GM19239 (cell line): ENCODE measurements at regions not wholly inside any gene's neighbourhood (a gene's known extent, or its start where the extent isn't known, plus 50 kb on each side); places are given as distances from the start of the nearest gene placed in this dataset.

Source experiments
- DNase-seq: peaks from one replicate; pipeline ENCODE4 v3.0.0; 2011; ENCODE audit warnings: low spot score; ENCODE audit not compliant: insufficient read length
- FAIRE-seq: peaks from 2 replicates; lab custom pipeline; 2011; peaks lifted over from hg19 to GRCh38; lab: Jason Lieb, UNC

GRCh38 chr13:104014803-104015645 lies 948.8 kb upstream of the SLC10A2 start:
- no peak for FAIRE-seq
- DNase-seq: no peak

GRCh38 chr13:104011505-104012241 lies 945.5 kb upstream of the SLC10A2 start:
- DNase-seq: no peak
- no peak for FAIRE-seq

GRCh38 chr13:104008541-104009435 lies 942.6 kb upstream of the SLC10A2 start:
- DNase-seq (no peak), FAIRE-seq (no peak)

GRCh38 chr13:104008075-104008474 lies 941.9 kb upstream of the SLC10A2 start:
- FAIRE-seq (no peak), DNase-seq (no peak)

GRCh38 chr13:104006625-104007075 lies 940.4 kb upstream of the SLC10A2 start:
- FAIRE-seq: no peak
- DNase-seq: no peak

- no peak for FAIRE-seq
- DNase-seq: no peak
These were observed 938.4 kb upstream of the SLC10A2 start for GRCh38 chr13:104004572-104004971.

- DNase-seq: no peak
- no peak for FAIRE-seq
These were observed 936.0 kb upstream of the SLC10A2 start for GRCh38 chr13:104002216-104002615.

GRCh38 chr13:104001766-104002165 lies 935.5 kb upstream of the SLC10A2 start:
- no peak for DNase-seq
- no peak for FAIRE-seq

- FAIRE-seq (no peak), DNase-seq (no peak)
These were observed 930.5 kb upstream of the SLC10A2 start for GRCh38 chr13:103996733-103997132.

- FAIRE-seq (no peak), DNase-seq (no peak)
These were observed 917.7 kb upstream of the SLC10A2 start for GRCh38 chr13:103983948-103984347.

GRCh38 chr13:103976371-103976770 lies 910.2 kb upstream of the SLC10A2 start:
- FAIRE-seq: no peak
- no peak for DNase-seq

GRCh38 chr13:103973740-103974139 lies 907.5 kb upstream of the SLC10A2 start:
- DNase-seq (no peak), FAIRE-seq (no peak)

- DNase-seq (no peak), FAIRE-seq (no peak)
These were observed 903.4 kb upstream of the SLC10A2 start for GRCh38 chr13:103969520-103970050.

- DNase-seq: no peak
- FAIRE-seq: no peak
These were observed 899.5 kb upstream of the SLC10A2 start for GRCh38 chr13:103965506-103966243.

GRCh38 chr13:103961784-103962183 lies 895.6 kb upstream of the SLC10A2 start:
- FAIRE-seq (no peak), DNase-seq (no peak)

- FAIRE-seq (no peak), DNase-seq (no peak)
These were observed 894.9 kb upstream of the SLC10A2 start for GRCh38 chr13:103961129-103961528.

- DNase-seq (no peak), FAIRE-seq (no peak)
These were observed 893.8 kb upstream of the SLC10A2 start for GRCh38 chr13:103960001-103960400.

GRCh38 chr13:103958691-103959090 lies 892.5 kb upstream of the SLC10A2 start:
- no peak for DNase-seq
- FAIRE-seq: no peak

- FAIRE-seq (no peak), DNase-seq (no peak)
These were observed 891.7 kb upstream of the SLC10A2 start for GRCh38 chr13:103957939-103958338.
